Calu3 (cell line): ENCODE measurements at regions not wholly inside any gene's neighbourhood (a gene's known extent, or its start where the extent isn't known, plus 50 kb on each side); places are given as distances from the start of the nearest gene placed in this dataset.

Experiments used
- BruUV-seq: library from RNA; stranded (reverse); fragments of 400-500 nt; replicated peaks from 2 replicates; lab custom pipeline; 2021; lab: Mats Ljungman, UMichigan
- CTCF ChIA-PET: fragments of 300-600 bp; sonication (Branson Sonifier 250); formaldehyde crosslinking; loops from one replicate; lab custom pipeline; 2022; ENCODE audit warnings: antibody characterized with exemption; lab: Charles Lee
- DNase-seq: peaks from one replicate; pipeline ENCODE4 v3.0.0; 2022
- H3K27ac Mint-ChIP-seq: one replicate; pipeline ENCODE4 v1.8.0; 2022; ENCODE audit warnings: mixed read lengths; ENCODE audit not compliant: unreplicated experiment
- H3K27me3 Mint-ChIP-seq: one replicate; pipeline ENCODE4 v1.8.0; 2022; ENCODE audit warnings: mixed read lengths; ENCODE audit not compliant: unreplicated experiment
- H3K36me3 Mint-ChIP-seq: one replicate; pipeline ENCODE4 v1.8.0; 2022; ENCODE audit warnings: mild to moderate bottlenecking, moderate library complexity, mixed read lengths; ENCODE audit not compliant: insufficient read depth, unreplicated experiment
- H3K4me1 Mint-ChIP-seq: one replicate; pipeline ENCODE4 v1.8.0; 2022; ENCODE audit warnings: mild to moderate bottlenecking, low read depth, mixed read lengths; ENCODE audit not compliant: unreplicated experiment
- H3K4me3 Mint-ChIP-seq: one replicate; pipeline ENCODE4 v1.8.0; 2022; ENCODE audit warnings: mild to moderate bottlenecking, low read depth, moderate library complexity, mixed read lengths; ENCODE audit not compliant: unreplicated experiment
- H3K9me3 Mint-ChIP-seq: one replicate; pipeline ENCODE4 v1.8.0; 2022; ENCODE audit warnings: low read depth, mixed read lengths; ENCODE audit not compliant: unreplicated experiment
- CTCF ChIP-seq: fragments of 200-600 bp; IDR thresholded peaks from one replicate; pipeline ENCODE4 v1.8.0; 2022; ENCODE audit warnings: antibody characterized with exemption; ENCODE audit not compliant: unreplicated experiment
- intact Hi-C: fragments of 100-400 bp; cut with micrococcal nuclease; formaldehyde crosslinking; loops from one replicate; pipeline ENCODE4 v1.10.0; 2022; ENCODE audit not compliant: unreplicated experiment

DNA sequence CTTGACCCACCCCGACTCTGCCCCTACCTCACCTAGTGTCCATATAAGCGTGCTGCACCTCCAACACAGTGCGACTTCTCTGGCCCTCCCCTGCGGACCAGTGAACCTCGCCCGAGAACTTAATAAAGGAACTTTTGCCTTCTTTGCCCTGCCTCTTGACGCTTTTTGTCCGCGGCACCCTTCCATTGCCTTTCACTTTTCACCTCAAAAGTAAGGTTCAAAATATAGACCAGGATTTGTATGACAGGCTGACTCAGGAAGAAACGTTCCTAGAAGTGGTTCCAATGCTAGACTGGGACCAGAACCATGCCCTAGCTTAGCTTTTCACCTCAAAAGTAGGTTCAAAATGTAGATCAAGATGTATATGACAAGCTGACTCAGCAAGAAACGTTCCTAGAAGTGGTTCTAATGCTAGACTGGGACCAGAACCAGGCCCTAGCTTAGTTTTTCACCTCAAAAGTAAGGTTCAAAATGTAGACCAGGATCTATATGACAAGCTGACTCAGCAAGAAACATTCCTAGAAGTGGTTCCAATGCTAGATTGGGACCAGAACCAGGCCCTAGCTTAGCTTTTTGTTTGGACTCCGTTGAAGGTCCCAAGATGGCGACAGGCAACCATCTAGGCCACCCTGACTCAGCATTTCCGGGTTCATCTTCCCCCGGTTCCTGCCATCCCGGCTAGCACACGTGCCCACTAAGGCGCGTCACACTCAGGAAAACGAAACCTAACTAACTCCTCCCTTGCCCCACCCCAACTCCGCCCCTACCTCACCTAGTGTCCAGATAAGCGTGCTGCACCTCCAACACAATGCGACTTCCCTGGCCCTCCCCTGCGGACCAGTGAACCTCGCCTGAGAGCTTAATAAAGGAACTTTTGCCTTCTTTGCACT, 51.0 kb upstream of the TMEM97 start:
- DNase-seq, result no peak
- H3K27me3 Mint-ChIP-seq, result peaks cover 41% of the 10 kb centered on the region
- no peak for TF ChIP-seq CTCF
- H3K9me3 Mint-ChIP-seq, result peaks cover 7% of the 10 kb centered on the region
- no peaks in the 10 kb centered on the region for H3K36me3 Mint-ChIP-seq
- CTCF ChIA-PET, result no interaction called here
- no TSS peak for BruUV-seq
- H3K4me3 Mint-ChIP-seq, result no peak overlapping the region
- intact Hi-C loops, result no loop called here
- no peak overlapping the region for H3K27ac Mint-ChIP-seq
- no peaks in the 10 kb centered on the region for H3K4me1 Mint-ChIP-seq

GRCh38 chr17:28268610-28269313, 50.2 kb upstream of the TMEM97 start:
- no peak for DNase-seq
- TF ChIP-seq CTCF, result no peak
- intact Hi-C loops, result no loop called here
- H3K36me3 Mint-ChIP-seq, result no peaks in the 10 kb centered on the region
- no peaks in the 10 kb centered on the region for H3K4me1 Mint-ChIP-seq
- H3K4me3 Mint-ChIP-seq, result no peak overlapping the region
- no peak overlapping the region for H3K27ac Mint-ChIP-seq
- H3K27me3 Mint-ChIP-seq, result peaks cover 49% of the 10 kb centered on the region
- CTCF ChIA-PET, result no interaction called here
- no TSS peak for BruUV-seq
- peaks cover 7% of the 10 kb centered on the region for H3K9me3 Mint-ChIP-seq
